GM19468 (cell line): ENCODE measurements at regions not wholly inside any gene's neighbourhood (a gene's known extent, or its start where the extent isn't known, plus 50 kb on each side); places are given as distances from the start of the nearest gene placed in this dataset.
A peak's percentile ranks its signal among the peaks of the same experiment; 100 is the strongest.

Experiments used
- ATAC-seq: cut with Tn5 transposase; IDR thresholded peaks from one replicate; pipeline ENCODE4 v1.9.1; 2021; ENCODE audit warnings: mild to moderate bottlenecking, moderate library complexity, moderate number of reproducible peaks; ENCODE audit not compliant: unreplicated experiment; ENCODE audit errors: extremely low read depth

DNA sequence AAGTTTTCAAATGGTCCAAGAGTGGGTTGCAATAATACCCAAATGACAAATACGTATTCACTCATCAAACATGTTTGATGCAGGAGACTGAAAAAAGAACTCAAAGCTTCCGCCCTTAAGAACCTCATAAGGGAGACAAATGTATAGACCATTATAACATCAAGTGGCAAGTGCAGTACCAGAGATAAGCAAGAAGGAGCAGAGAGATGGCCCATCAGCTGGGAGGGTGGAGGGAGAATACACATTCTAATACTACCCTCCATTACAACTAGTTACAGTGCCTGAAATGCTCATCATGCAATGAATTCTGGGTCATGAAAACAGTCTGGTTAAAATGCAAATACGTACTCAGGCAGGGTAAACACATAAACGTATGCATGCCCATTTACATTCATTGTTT lies 304.0 kb downstream of the SHQ1 start:
- no peak for ATAC-seq

DNA sequence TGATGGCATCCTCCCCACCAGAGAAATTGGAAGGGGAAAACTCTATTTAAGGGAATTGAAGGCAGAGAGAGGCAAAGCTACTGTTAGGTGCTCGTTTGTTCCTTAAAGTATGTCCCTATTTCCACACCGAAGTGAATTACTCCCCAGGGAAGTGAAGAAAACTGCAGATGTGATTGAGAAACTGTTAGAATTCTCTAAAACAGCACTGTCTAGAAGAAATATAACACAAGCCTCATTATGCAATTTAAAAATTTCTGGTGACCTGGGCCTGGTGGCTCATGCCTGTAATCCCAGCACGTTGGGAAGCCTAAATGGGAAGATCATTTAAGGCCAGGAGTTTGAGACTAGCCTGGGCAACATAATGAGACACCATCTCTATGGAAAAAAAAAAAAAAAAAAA lies 305.0 kb downstream of the SHQ1 start:
- no peak for ATAC-seq

- no peak for ATAC-seq
Measured at GRCh38 chr3:72542781-72543180, 305.5 kb downstream of the SHQ1 start.

GRCh38 chr3:72539856-72540255 lies 308.4 kb downstream of the SHQ1 start:
- no peak for ATAC-seq

DNA sequence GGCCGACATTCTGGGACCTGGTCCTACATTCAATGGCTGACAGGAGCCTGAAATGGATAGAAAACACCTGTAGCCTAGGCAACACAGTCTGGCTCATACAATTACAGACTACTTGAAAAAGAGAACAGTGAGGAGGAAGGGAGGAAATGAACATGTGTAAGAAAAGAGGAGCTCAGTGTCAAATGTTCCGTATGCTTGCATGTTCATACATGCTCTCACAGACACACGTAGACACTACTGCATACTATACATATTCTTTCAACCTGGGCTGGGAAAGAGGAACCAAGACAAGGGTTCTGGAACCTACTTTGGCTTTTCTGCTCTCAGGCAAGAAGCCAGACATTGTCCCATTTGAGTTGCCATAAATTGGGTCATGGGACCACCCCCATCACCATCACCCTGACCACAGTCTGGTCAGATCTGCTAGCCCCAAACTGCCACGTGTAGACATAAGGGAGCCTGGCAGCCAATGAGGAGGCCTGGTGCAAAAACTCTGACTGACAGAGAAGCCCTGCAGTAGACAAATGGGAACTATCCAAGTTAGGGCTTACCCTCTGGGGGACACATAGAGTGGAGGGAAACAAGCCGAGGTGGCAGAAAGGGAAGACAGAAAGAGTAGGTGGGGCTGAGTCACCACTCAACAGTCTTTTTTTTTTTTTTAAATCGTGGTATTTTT lies 310.0 kb downstream of the SHQ1 start:
- peak; percentile 41 for ATAC-seq

DNA sequence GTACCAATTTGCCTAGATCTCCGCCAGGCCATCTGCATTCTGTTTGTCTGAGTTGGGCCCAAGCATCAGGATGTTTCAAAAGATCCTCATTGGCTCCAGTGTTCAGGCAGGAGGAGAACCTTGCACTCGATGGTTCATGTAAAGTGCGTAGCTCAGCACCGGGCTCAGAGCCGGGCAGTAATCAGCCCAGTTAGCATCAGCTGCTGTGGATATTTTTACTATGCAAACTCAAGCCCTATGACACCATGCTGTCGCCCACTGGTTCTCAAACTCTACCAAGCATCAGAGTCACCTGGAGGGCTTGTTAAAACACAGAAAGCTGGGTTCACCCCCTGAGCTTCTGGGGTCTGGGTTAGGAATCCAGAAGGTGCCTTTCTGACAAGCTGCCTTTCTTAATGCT lies 310.8 kb downstream of the SHQ1 start:
- no peak for ATAC-seq

- ATAC-seq = no peak
Measured at GRCh38 chr3:72536878-72537267, 311.4 kb downstream of the SHQ1 start.

DNA sequence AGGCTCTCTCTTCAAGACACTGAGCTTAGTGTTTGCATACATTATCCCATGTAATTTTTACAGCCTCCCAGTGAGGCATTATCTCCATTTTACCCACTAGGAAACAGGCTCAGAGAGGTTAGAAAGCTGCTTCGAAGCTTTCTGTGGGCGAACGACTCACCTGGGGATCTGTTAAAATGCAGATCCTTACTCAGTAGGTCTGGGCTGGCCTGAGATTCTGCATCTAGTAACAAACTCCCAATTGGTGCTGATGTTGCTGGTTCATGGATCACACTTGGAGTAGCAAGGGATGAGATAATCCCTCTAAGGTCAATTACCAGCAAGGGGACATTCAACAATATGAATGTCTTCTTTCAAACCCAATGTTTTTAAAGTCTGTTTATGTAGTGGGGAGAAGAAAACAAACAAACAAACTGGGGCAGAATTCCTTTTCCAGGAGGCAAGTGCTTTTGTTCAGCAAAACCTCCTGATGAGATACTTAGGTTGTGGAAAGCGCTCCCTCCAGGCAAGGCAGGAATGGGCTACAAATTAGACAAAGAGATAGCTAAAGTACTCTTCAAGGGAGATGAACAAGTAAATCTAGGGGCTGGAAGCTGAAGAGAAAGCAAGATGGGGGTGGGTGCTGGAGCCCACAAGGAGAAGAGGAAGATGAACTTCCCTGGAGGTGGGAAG lies 311.9 kb downstream of the SHQ1 start:
- no peak for ATAC-seq

DNA sequence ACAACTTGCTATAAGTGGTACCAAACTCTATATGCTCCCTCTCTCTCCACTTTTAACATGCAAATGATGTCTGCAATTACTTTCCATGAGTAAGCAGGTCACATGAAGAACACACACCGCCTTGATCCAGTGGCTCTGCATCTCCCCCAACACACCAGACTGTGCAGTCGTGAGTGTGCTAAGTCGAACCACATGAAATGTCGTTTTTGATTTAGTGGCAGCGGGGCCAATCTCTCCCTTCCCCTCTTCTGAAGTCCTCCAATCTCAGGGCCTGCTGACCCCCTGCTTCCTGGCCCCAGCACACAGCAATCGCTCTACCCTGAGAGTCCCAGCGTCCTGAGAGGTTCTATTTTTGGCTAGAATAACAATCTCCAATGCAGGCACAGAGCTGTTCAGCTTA lies 312.5 kb downstream of the SHQ1 start:
- ATAC-seq = no peak

DNA sequence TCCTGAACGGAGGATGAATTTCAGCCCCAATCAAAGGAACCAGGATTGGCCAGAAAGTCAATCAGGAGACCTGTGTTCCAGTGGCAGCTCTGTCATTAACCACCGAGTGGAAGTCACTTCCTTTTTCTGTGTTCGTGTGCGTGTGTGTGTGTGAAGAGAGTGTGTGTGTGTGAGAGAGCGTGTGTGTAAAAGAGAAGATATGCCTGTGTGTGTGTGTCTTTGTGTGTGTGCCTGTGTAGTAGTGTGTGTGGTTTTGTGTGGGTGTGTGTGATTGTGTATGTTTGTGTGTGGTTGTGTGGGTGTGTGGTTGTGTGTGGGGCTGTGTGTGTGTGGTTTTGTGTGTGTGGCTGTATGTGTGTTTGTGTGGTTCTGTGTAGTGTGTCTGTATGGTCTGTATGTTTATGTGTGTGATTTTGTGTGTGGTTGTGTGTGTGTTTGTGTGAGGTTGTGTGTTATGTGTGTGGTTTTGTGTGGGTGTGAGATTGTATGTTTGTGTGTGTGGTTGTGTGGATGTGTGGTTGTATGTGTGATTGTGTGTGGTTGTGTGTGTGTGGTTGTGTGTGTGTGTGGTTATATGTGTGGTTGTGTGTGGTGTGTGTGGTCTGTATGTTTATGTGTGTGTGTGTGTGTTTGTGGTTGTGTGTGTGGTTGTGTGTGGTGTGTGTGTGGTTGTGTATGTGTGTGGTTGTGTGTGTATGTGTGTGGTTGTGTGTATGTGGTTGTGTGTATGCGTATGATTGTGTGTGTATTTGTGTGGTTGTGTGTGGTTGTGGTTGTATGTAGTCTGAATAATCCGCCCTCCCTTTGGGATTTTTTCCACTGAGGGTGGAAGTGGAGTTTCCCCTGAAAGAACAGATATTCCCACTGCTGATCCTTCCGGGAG lies 314.4 kb downstream of the SHQ1 start:
- no peak for ATAC-seq

GRCh38 chr3:72530426-72530825 lies 317.8 kb downstream of the SHQ1 start:
- ATAC-seq = no peak

GRCh38 chr3:72529081-72529480 lies 319.2 kb downstream of the SHQ1 start:
- ATAC-seq = no peak

- peak; percentile 87 for ATAC-seq
Measured at GRCh38 chr3:72523429-72524151, 324.7 kb downstream of the SHQ1 start.

DNA sequence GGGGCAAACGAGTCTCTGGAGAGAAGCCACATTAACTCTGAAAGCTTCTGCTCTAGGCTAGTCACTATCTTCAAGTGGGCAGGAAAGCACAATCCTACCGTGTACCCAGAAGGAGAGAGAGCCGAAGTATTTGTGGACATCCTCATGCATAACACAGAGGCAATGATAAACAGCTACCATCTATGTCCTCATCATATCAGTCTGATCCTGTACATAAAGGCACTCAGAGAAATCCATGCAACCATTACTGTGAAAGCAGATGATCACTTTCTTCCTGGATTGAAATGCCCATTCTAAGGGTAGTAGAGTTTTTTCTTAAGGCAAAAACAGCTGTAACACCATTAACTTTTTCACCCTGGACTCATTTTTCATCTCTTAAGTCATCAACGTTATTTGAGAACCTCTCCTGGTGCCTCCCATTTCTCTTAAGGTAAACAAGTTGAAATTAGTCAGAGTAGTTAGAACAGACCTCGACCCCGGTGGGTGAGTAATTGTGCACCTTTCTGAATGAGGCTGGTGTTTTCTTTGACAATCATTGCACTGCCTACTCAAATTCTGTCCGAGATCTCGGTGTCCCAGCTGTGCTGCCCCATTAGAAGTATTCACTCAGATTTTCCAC lies 327.4 kb downstream of the SHQ1 start:
- ATAC-seq = peak; percentile 29

DNA sequence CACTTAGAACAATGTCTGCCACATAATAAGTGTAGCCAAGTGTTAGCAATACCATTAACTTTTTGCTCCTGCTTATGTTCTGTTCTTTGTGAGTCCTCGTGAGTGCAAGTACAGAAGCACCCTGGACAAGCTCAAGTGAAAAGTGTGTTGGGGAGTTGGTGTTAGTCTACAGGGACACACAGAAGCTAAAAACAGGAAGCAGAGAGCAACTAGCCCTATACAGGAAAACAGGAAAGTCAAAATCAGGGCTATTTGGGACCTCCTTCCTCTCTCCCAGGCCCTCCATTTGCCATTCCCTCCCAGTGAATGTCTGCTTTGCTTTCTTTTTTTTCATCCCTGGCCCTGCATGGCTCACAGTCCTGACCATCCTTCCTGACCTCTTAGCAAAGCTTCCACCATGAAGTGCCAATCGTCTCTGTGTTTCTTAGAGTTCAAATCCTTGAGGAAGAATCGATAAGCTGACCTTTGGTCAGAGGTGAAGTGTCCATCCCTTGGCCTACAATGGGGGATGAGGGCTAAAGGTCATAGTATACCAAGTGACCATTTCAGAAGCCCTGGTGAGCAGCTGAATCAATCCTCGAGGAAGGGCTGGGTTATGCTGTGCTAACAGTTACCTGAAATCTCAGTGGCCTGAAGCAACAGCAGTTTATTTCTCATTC lies 328.2 kb downstream of the SHQ1 start:
- no peak for ATAC-seq

DNA sequence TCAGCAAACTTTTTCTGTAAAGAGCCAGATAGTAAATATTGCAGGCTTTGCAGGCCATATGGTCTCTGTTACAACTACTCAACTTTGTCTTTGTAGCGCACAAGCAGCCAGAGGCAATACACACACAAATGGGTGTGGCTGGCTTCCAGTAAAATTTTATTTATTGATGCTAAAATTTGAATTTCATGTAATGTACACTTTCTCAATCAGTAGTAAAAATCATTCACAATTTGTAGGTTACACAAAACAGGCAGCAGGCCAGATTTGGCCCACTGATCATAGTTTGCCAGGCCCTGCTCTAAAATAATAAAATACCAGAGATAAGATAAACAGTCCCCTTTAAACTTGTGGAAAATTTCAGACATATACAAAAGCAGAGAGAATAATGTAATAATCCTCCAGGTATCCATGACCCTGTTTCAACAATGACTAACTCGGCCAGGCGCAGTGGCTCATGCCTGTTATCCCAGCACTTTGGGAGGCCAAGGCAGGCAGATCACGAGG lies 330.3 kb downstream of the SHQ1 start:
- no peak for ATAC-seq

- no peak for ATAC-seq
Measured at GRCh38 chr3:72517336-72517735, 330.9 kb downstream of the SHQ1 start.

DNA sequence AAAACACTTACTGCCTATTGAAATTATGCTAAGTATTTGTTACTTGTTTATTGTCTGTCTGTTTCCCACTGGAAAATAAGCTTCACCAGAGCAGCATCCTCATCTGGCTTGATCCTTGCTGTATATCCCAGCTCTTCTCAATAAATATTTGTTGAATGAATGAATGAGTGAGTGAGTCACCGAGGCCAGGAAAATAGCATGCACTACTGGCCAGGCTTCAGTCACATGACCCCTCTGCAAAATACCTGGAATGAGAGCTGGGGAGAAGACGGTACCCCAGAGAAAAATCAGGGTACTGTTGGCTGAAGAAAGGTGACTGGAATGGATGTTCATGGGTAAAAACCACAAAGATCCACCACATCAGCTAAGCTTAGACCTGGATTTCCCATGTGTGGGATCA lies 331.9 kb downstream of the SHQ1 start:
- ATAC-seq = no peak

DNA sequence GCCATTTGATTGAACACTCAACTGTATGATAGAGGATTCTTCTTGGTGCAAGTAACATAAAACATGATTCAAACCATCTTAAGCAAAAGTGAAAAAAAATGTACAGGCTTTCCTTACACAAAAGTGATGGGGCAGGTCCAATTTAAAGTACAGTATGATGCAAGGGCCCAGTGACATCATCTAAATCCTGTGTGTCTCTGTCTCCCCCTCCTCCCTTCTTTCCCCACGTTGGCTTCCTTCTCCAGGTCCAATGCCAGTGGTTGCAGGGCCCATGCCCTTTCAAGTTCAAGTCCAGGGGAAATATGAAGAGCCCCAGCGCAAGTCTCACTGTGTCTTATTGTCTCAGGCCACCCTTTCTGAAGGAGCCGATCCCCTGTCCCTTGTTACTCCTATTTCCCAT lies 332.3 kb downstream of the SHQ1 start:
- ATAC-seq = no peak
